PC-3 (cell line): ENCODE measurements at regions not wholly inside any gene's neighbourhood (a gene's known extent, or its start where the extent isn't known, plus 50 kb on each side); places are given as distances from the start of the nearest gene placed in this dataset.

Experiments
- ATAC-seq: fragments of 200-7000 bp; cut with Tn5 transposase; 2 replicates; pipeline ENCODE4 v1.9.1; 2020; ENCODE audit warnings: mild to moderate bottlenecking, moderate library complexity
- BruUV-seq: library from RNA; stranded (reverse); fragments of 400-500 nt; replicated peaks from 2 replicates; lab custom pipeline; 2021; lab: Mats Ljungman, UMichigan
- CTCF ChIA-PET: fragments of 300-600 bp; sonication (Branson Sonifier 250); formaldehyde crosslinking; loops from one replicate; lab custom pipeline; 2022; ENCODE audit warnings: antibody characterized with exemption; lab: Charles Lee
- POLR2A ChIA-PET: fragments of 300-600 bp; sonication (Branson Sonifier 250); formaldehyde crosslinking; loops from one replicate; lab custom pipeline; 2022; ENCODE audit warnings: antibody characterized with exemption; ENCODE audit not compliant: unreplicated experiment; lab: Charles Lee
- DNase-seq: peaks from one replicate; pipeline ENCODE4 v3.0.0-alpha.2; 2015
- H2AFZ ChIP-seq: fragments of 300-600 bp; sonication (generic); 2 replicates; pipeline ENCODE4 v1.6.0; 2016; ENCODE audit warnings: antibody characterized with exemption, low read length
- H3F3A ChIP-seq: fragments of 300-600 bp; sonication (generic); one replicate; pipeline ENCODE4 v1.6.0; 2017; ENCODE audit warnings: antibody characterized with exemption, low read length, control low read depth, mild to moderate bottlenecking; ENCODE audit not compliant: unreplicated experiment
- H3K27ac ChIP-seq: fragments of 300-600 bp; sonication (generic); 2 replicates; pipeline ENCODE4 v1.5.1; 2016; ENCODE audit warnings: mild to moderate bottlenecking, low read length
- H3K27me3 ChIP-seq: fragments of 300-600 bp; sonication (generic); 2 replicates; pipeline ENCODE4 v1.6.1; 2016; ENCODE audit warnings: low read length, mixed read lengths
- H3K36me3 ChIP-seq: fragments of 300-600 bp; sonication (generic); 2 replicates; pipeline ENCODE4 v1.6.1; 2016; ENCODE audit warnings: low read depth, mixed run types, low read length, mixed read lengths
- H3K4me1 ChIP-seq: fragments of 300-600 bp; sonication (generic); 2 replicates; pipeline ENCODE4 v1.5.1; 2016; ENCODE audit warnings: low read length; ENCODE audit not compliant: insufficient read depth
- H3K4me2 ChIP-seq: fragments of 300-600 bp; sonication (generic); 2 replicates; pipeline ENCODE4 v1.6.0; 2016; ENCODE audit warnings: low read length
- H3K4me3 ChIP-seq: fragments of 300-600 bp; sonication (generic); 2 replicates; pipeline ENCODE4 v1.5.1; 2016; ENCODE audit warnings: mild to moderate bottlenecking, low read length, mixed read lengths
- H3K79me2 ChIP-seq: fragments of 300-600 bp; sonication (generic); 2 replicates; pipeline ENCODE4 v1.6.1; 2017; ENCODE audit warnings: low read length, mixed read lengths
- H3K9ac ChIP-seq: fragments of 300-600 bp; sonication (generic); 2 replicates; pipeline ENCODE4 v1.6.0; 2016; ENCODE audit warnings: mild to moderate bottlenecking, low read length
- H3K9me2 ChIP-seq: fragments of 300-600 bp; sonication (generic); replicated peaks from 2 replicates; pipeline ENCODE4 v1.6.1; 2016; ENCODE audit warnings: mixed run types, low read length, mixed read lengths
- H3K9me3 ChIP-seq: fragments of 300-600 bp; sonication (generic); 2 replicates; pipeline ENCODE4 v1.6.1; 2016; ENCODE audit warnings: low read length, mixed read lengths
- H4K20me1 ChIP-seq: fragments of 300-600 bp; sonication (generic); 2 replicates; pipeline ENCODE4 v1.6.1; 2016; ENCODE audit warnings: low read length, mixed read lengths
- CTCF ChIP-seq: fragments of 300-600 bp; sonication (generic); conservative IDR thresholded peaks from 2 replicates; pipeline ENCODE4 v1.5.1; 2017; ENCODE audit warnings: antibody characterized with exemption, low read depth, mild to moderate bottlenecking, low read length
- EZH2 ChIP-seq: fragments of 300-600 bp; sonication (generic); IDR thresholded peaks from one replicate; pipeline ENCODE4 v1.6.1; 2017; ENCODE audit warnings: antibody characterized with exemption, mild to moderate bottlenecking, low read length; ENCODE audit not compliant: unreplicated experiment
- EZH2phosphoT487 ChIP-seq: fragments of 300-600 bp; sonication (generic); IDR thresholded peaks from 2 replicates; pipeline ENCODE4 v1.6.1; 2018; ENCODE audit warnings: mild to moderate bottlenecking, antibody characterized with exemption, low read length, borderline replicate concordance
- intact Hi-C: fragments of 100-400 bp; cut with micrococcal nuclease; formaldehyde crosslinking; loops from 2 replicates; pipeline ENCODE4 v1.9.0; 2023

GRCh38 chr19:28018499-28018898 lies 1194.5 kb downstream of the UQCRFS1 start:
- Histone ChIP-seq H3K4me1 (no peaks in the 10 kb centered on the region), H3F3A (no peaks in the 10 kb centered on the region), H3K27ac (no peak overlapping the region), H3K9ac (no peak overlapping the region), H2AFZ (no peak overlapping the region), H3K4me3 (no peak overlapping the region), H3K9me2 (no peaks in the 10 kb centered on the region), H3K79me2 (no peaks in the 10 kb centered on the region), H3K9me3 (no peaks in the 10 kb centered on the region), H3K4me2 (no peak overlapping the region), H3K36me3 (no peaks in the 10 kb centered on the region), H3K27me3 (no peaks in the 10 kb centered on the region), H4K20me1 (no peaks in the 10 kb centered on the region)
- ATAC-seq (no peak), DNase-seq (no peak)
- intact Hi-C loops: no loop called here
- BruUV-seq: no TSS peak
- ChIA-PET POLR2A (no interaction called here), CTCF (no interaction called here)
- TF ChIP-seq CTCF: no peak
- TF ChIP-seq EZH2: no peak
- no peak for TF ChIP-seq EZH2phosphoT487

- TF ChIP-seq EZH2phosphoT487: no peak
- no peak for TF ChIP-seq EZH2
- no peak for TF ChIP-seq CTCF
- intact Hi-C loops: no loop called here
- DNase-seq: no peak
- no peak for ATAC-seq
- ChIA-PET POLR2A (no interaction called here), CTCF (no interaction called here)
- Histone ChIP-seq H3K9me2 (no peaks in the 10 kb centered on the region), H3K4me1 (no peaks in the 10 kb centered on the region), H3F3A (no peaks in the 10 kb centered on the region), H2AFZ (no peak overlapping the region), H3K36me3 (no peaks in the 10 kb centered on the region), H4K20me1 (no peaks in the 10 kb centered on the region), H3K4me3 (no peak overlapping the region), H3K79me2 (no peaks in the 10 kb centered on the region), H3K9ac (no peak overlapping the region), H3K9me3 (no peaks in the 10 kb centered on the region), H3K4me2 (no peak overlapping the region), H3K27ac (no peak overlapping the region), H3K27me3 (no peaks in the 10 kb centered on the region)
- BruUV-seq: no TSS peak
These were observed 1198.1 kb downstream of the UQCRFS1 start for GRCh38 chr19:28014615-28015405.

GRCh38 chr19:28012361-28012760 lies 1200.6 kb downstream of the UQCRFS1 start:
- POLR2A ChIA-PET: no interaction called here
- H3K27me3 ChIP-seq: no peaks in the 10 kb centered on the region
- H3K27ac ChIP-seq: no peak overlapping the region

More at GRCh38 chr19:28012361-28012760, 1200.6 kb downstream of the UQCRFS1 start:
- Histone ChIP-seq H3K9ac (no peak overlapping the region), H3K36me3 (no peaks in the 10 kb centered on the region), H2AFZ (no peak overlapping the region), H3K9me2 (no peaks in the 10 kb centered on the region), H4K20me1 (no peaks in the 10 kb centered on the region), H3K4me2 (no peak overlapping the region), H3K79me2 (no peaks in the 10 kb centered on the region), H3K9me3 (no peaks in the 10 kb centered on the region), H3F3A (no peaks in the 10 kb centered on the region), H3K4me1 (no peaks in the 10 kb centered on the region), H3K4me3 (no peak overlapping the region)
- intact Hi-C loops: no loop called here
- CTCF ChIA-PET: no interaction called here
- no peak for ATAC-seq
- no TSS peak for BruUV-seq
- TF ChIP-seq EZH2phosphoT487 (no peak), EZH2 (no peak), CTCF (no peak)
- DNase-seq: no peak
